BLaER1 (cell line): ENCODE measurements at regions not wholly inside any gene's neighbourhood (a gene's known extent, or its start where the extent isn't known, plus 50 kb on each side); places are given as distances from the start of the nearest gene placed in this dataset.
A peak's percentile ranks its signal among the peaks of the same experiment; 100 is the strongest.
"Not testable (repeated sequence)": the region's sequence is repeated elsewhere in the genome, so short reads cannot be mapped to it uniquely, and the experiment has no call there.

ENCODE experiments used
- H3K27ac ChIP-seq: shearing (Covaris generic); formaldehyde crosslinking; 2 replicates; pipeline ENCODE4 v1.8.1; 2022
- H3K27me3 ChIP-seq: shearing (Covaris generic); formaldehyde crosslinking; 2 replicates; pipeline ENCODE4 v1.8.1; 2022
- H3K36me3 ChIP-seq: shearing (Covaris generic); formaldehyde crosslinking; 2 replicates; pipeline ENCODE4 v1.8.1; 2022
- H3K4me1 ChIP-seq: shearing (Covaris generic); formaldehyde crosslinking; 2 replicates; pipeline ENCODE4 v1.8.1; 2022
- H3K4me2 ChIP-seq: shearing (Covaris generic); formaldehyde crosslinking; 2 replicates; pipeline ENCODE4 v1.8.1; 2022
- H3K4me3 ChIP-seq: shearing (Covaris generic); formaldehyde crosslinking; 2 replicates; pipeline ENCODE4 v1.8.1; 2022
- H3K9ac ChIP-seq: shearing (Covaris generic); formaldehyde crosslinking; 2 replicates; pipeline ENCODE4 v1.8.1; 2022
- H3K9me3 ChIP-seq: shearing (Covaris generic); formaldehyde crosslinking; 2 replicates; pipeline ENCODE4 v1.8.1; 2022
- H4K20me1 ChIP-seq: shearing (Covaris generic); formaldehyde crosslinking; 2 replicates; pipeline ENCODE4 v1.8.1; 2022
- Cebpa-rat ChIP-seq: shearing (Covaris generic); IDR thresholded peaks from 2 replicates; pipeline ENCODE4 v1.8.1; 2022

DNA sequence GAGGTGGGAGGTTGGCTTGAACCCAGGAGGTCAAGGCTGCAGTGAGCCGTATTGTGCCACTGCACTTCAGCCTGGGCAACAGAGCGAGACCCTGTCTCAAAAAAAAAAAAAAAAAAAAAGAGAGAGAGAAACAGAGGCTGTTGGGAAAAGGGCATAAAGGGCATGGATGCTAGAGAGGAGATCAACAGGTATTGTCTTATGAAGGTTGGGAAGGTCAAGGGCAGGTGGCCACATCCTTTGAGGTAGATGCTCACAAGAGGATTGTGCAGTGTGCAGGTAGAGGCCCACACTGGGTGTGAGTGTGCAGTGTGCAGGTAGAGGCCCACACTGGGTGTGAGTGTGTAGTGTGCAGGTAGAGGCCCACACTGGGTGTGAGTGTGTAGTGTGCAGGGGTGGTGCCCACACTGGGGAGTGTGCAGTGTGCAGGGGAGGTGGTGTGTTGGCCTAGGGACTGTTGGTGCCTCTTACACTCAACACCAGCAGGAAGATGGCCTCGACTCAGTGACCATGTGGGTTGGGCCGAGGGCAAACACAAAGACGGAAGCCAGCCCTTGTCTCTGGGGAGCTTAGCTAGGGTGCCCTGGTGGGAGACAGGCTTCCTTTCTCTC, 404.9 kb upstream of the TNRC6C start:
- Histone ChIP-seq H3K9me3 (no peaks in the 10 kb centered on the region), H3K9ac (no peak overlapping the region), H3K27me3 (no peaks in the 10 kb centered on the region), H3K27ac (peak overlapping the region; percentile 54; the same call in 1 of the 2 replicates), H3K36me3 (0 out of 2 replicates have a peak, but pooled peaks cover 7% of the 10 kb centered on the region), H4K20me1 (no peaks in the 10 kb centered on the region), H3K4me3 (no peak overlapping the region), H3K4me1 (peaks cover 64% of the 10 kb centered on the region), H3K4me2 (peak overlapping the region; percentile 80)
- no peak for TF ChIP-seq Cebpa-rat

DNA sequence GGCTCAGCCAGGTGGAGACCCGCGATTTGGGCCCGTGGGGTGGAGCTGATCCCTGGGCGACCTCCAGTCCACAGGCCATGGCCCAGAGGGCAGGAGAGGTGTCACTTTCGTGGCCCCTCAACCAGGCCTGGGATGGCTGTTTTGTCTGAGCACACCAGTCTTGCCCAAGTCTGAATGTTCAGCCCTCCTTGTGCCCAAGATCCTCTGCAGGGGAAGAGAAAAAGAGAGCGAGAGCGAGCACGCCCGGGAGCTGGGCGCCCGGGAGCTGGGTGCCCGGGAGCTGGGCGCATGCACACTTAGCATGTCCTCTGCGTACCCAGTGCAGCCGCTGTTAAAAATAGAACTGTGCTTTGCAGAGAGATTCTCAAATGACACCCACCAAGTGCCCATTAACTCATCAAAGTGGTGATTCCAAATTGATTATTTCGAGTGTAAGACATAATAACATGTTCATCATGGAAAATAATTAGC, 403.3 kb upstream of the TNRC6C start:
- no peak overlapping the region for H3K4me3 ChIP-seq
- H3K36me3 ChIP-seq: 0 out of 2 replicates have a peak, but pooled peaks cover 16% of the 10 kb centered on the region
- H3K9ac ChIP-seq: peak overlapping the region; percentile 38; the same call in 1 of the 2 replicates
- no peaks in the 10 kb centered on the region for H3K27me3 ChIP-seq
- peak overlapping the region; percentile 80 for H3K4me2 ChIP-seq
- H3K27ac ChIP-seq: peak overlapping the region; percentile 8; the same call in 1 of the 2 replicates
- TF ChIP-seq Cebpa-rat: no peak
- H4K20me1 ChIP-seq: no peaks in the 10 kb centered on the region
- H3K9me3 ChIP-seq: no peaks in the 10 kb centered on the region
- peaks cover 48% of the 10 kb centered on the region for H3K4me1 ChIP-seq

DNA sequence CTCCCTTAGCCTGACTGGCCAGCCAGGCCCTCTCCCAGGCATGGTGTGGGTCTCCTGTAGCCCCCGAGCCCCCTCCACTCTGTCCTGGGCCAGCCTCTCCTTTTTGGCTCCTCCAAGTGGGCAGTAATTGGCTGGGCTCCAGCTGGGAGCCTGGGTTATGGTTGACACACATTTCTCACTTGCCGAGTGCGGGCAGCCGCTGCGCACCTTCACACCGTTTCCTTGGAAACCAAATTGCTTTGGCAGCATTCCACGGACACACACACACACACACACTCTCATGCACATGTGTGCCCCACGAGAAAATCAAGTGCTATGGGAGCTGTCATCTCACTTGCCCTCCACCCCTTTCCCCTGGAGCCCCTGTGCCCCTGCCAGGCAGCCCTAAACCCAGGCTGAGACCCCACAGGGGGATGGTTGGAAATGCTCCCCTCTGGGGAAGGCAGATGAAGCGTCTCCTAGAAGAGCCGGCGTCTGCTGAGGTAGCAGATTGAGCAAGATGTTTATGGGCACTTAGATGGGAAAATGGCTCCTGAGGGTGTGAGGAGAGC, 402.7 kb upstream of the TNRC6C start:
- Histone ChIP-seq H3K27ac (peak overlapping the region; percentile 41; the same call in 1 of the 2 replicates), H3K4me2 (peak overlapping the region; percentile 80), H3K4me3 (no peak overlapping the region), H3K9me3 (no peaks in the 10 kb centered on the region), H3K27me3 (no peaks in the 10 kb centered on the region), H3K4me1 (peaks cover 48% of the 10 kb centered on the region), H3K36me3 (peaks cover 17% of the 10 kb centered on the region; the same call in 1 of the 2 replicates), H3K9ac (no peak overlapping the region), H4K20me1 (no peaks in the 10 kb centered on the region)
- no peak for TF ChIP-seq Cebpa-rat

DNA sequence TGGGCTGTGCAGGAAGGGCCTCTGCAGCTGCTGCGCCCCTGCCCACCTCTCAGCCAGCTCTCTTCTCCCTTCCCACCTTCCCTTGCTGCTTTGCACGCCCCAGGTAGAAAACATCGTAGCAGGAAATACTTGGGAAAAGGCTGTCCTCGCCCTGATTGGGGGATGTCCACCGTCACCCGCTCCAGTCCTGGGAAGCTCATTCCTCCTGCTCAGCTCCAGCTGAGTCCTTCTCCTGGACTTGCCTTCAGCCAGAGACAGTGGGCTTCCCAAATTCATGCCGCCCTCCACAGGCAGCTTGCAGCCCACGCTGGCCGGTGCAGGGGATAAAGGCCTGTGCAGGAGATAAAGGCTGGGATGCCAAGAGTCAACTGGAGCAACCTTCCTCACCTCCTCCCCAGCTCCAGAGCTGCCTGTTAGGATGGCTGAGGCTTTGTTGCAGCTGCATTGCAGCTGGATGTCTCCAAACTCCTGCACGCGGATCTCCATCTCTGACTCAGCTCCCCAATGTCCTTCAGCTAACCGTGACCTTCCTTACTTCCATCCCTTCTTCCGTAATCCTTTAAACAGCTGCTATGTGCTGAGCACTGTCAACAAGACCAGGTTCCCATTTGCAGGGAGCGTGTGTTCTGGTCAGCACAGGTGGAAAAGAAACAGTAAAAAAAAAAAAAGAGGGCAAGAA, 402.0 kb upstream of the TNRC6C start:
- Histone ChIP-seq H3K27me3 (no peaks in the 10 kb centered on the region), H3K4me2 (peak overlapping the region; percentile 80), H3K4me3 (no peak overlapping the region), H3K27ac (0 out of 2 replicates have a peak overlapping the region, but pooled peaks have one; percentile 41), H4K20me1 (no peaks in the 10 kb centered on the region), H3K36me3 (peaks cover 20% of the 10 kb centered on the region; the same call in 1 of the 2 replicates), H3K9me3 (no peaks in the 10 kb centered on the region), H3K9ac (no peak overlapping the region), H3K4me1 (peaks cover 48% of the 10 kb centered on the region)
- no peak for TF ChIP-seq Cebpa-rat

DNA sequence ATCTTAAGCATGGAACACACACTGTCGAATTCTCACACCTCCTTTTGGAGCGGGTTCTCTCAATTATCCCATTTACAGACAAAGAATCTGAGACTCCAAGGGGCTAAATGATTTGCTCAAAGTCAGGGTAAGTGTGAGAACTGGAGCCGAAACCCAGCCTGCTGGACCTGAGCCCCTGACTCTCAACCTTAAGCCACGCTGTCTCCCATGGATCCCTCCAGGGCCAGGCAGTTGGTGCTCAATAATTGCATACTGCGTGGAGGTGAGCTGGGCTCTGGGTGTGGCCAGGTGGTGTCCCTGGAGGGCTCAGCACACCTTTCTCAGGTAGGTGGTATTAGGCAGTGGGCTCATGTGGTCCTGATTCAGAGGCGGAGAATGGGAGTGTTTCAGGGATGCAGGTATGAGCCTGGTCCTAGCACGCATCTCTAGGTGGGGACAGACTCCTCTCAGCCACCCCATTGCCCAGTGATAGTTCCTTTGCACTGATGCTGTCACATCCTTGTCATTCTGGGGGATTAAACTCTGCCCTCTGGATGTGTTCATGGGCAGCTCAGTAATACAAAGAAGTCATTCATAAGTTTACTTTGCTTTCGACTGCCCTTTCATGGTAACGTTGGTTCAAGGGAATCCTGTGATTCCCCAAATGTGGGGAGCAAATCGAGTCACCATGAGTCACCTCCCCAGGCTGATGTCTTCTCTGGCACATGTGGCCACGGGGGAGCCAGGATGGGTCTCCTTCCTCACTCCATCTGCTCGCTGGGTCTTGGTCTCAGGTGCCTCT, 399.5 kb upstream of the TNRC6C start:
- Histone ChIP-seq H3K9me3 (no peaks in the 10 kb centered on the region), H3K9ac (no peak overlapping the region), H3K36me3 (peaks cover 29% of the 10 kb centered on the region; the same call in 1 of the 2 replicates), H3K4me3 (no peak overlapping the region), H3K4me1 (peaks cover 40% of the 10 kb centered on the region), H3K4me2 (no peak overlapping the region), H3K27ac (no peak overlapping the region), H4K20me1 (no peaks in the 10 kb centered on the region), H3K27me3 (no peaks in the 10 kb centered on the region)
- no peak for TF ChIP-seq Cebpa-rat

DNA sequence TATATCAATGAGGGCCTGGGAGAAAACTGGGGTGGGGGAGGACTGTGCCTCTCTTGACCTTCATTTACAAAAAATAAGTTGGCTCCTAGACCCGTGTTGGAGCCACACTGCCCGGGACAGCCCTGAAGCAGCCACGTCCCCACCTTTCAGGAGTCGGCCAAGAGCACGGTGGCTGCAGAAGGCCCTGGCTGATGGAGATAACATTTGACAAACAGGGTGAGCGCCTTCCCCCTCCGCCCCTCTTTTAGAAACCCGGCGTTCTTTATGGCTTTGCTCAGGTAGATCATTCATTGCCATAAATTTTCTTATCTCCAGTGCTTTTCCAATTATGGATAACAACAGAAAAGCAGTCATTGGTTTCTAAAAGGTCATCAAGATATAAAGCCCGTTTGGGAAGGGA, 398.1 kb upstream of the TNRC6C start:
- Histone ChIP-seq H4K20me1 (no peaks in the 10 kb centered on the region), H3K9me3 (no peaks in the 10 kb centered on the region; the same call in 1 of the 2 replicates), H3K9ac (no peak overlapping the region), H3K4me1 (peaks cover 40% of the 10 kb centered on the region), H3K4me3 (no peak overlapping the region), H3K27me3 (no peaks in the 10 kb centered on the region), H3K36me3 (peaks cover 36% of the 10 kb centered on the region; the same call in 1 of the 2 replicates), H3K27ac (no peak overlapping the region), H3K4me2 (no peak overlapping the region)
- no peak for TF ChIP-seq Cebpa-rat

DNA sequence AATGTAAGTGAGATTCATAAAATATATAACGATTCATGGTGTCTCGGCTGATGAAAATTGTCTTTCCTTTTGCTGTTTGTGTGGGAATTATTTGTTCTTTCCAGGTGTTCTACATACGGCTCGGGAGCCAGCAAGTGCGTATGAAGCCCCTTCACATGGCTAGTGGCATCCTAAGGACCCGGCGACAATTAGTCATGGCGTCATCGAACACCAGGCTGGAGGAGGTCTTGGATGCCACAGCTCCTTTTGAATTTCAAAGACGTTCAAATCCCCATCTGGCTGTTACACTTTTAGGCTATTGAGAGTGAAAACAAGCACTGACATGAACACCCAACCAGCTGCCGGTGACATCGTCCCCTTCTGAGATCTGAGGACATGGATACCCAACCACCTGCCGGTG, 397.7 kb upstream of the TNRC6C start:
- Histone ChIP-seq H3K9me3 (no peaks in the 10 kb centered on the region; the same call in 1 of the 2 replicates), H3K27me3 (no peaks in the 10 kb centered on the region), H3K4me2 (no peak overlapping the region), H3K36me3 (peaks cover 36% of the 10 kb centered on the region; the same call in 1 of the 2 replicates), H3K4me3 (no peak overlapping the region), H3K4me1 (peaks cover 40% of the 10 kb centered on the region), H4K20me1 (no peaks in the 10 kb centered on the region), H3K9ac (no peak overlapping the region), H3K27ac (no peak overlapping the region)
- TF ChIP-seq Cebpa-rat: no peak

DNA sequence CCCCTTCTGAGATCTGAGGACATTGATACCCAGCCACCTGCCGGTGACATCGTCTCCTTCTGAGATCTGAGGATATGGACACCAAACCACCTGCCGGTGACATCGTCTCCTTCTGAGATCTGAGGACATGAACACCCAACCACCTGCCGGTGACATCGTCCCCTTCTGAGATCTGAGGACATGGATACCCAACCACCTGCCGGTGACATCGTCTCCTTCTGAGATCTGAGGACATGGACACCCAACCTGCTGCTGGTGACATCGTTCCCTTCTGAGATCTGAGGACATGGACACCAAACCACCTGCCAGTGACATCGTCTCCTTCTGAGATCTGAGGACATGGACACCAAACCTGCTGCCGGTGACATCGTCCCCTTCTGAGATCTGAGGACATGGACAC, 396.1 kb upstream of the TNRC6C start:
- H4K20me1 ChIP-seq, H3K4me2 ChIP-seq, H3K4me3 ChIP-seq, H3K9me3 ChIP-seq, H3K9ac ChIP-seq, H3K27ac ChIP-seq, H3K27me3 ChIP-seq: not testable (repeated sequence)
- peaks cover 36% of the 10 kb centered on the region; the same call in 1 of the 2 replicates for H3K36me3 ChIP-seq
- peaks cover 43% of the 10 kb centered on the region for H3K4me1 ChIP-seq

DNA sequence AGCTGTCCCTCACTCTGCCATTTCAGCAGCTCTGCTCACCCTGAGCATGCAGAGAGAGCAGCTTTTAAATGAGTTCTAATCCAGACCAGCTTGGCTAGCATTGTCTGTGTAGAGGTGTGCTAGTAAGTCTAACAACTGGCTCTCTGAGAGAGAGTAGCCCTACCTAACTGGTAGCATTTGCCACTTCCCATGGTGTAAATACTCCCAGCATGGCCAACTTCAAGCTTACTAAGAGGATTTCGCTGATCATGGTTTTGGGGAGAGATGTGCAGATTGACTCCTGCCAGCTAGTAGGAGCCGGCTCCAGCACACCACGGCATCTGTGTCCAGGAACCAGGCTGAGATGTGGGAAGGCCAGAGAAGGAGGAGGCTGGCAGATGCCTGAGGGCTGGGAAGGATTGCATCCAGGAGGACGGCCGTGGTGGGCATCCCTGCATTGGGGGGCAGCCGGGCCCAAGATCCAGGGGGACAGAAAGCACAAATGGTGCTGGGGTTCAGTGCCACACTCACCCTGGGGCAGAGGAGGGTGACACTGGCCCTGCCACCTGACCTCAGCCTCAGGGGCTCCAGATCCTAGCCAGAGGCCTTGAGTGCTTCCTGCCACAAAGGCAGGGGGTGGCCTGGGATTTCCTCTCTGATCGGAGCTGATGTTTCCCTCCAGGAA, 394.9 kb upstream of the TNRC6C start:
- Histone ChIP-seq H3K36me3 (peaks cover 34% of the 10 kb centered on the region; the same call in 1 of the 2 replicates), H3K4me3 (no peak overlapping the region), H3K4me2 (peak overlapping the region; percentile 74), H3K27me3 (no peaks in the 10 kb centered on the region), H3K9ac (0 out of 2 replicates have a peak overlapping the region, but pooled peaks have one; percentile 31), H3K4me1 (peaks cover 44% of the 10 kb centered on the region), H3K9me3 (no peaks in the 10 kb centered on the region; the same call in 1 of the 2 replicates), H3K27ac (peak overlapping the region; percentile 67), H4K20me1 (no peaks in the 10 kb centered on the region)
- TF ChIP-seq Cebpa-rat: no peak
